ENCODE measurements at regions not wholly inside any gene's neighbourhood (a gene's known extent, or its start where the extent isn't known, plus 50 kb on each side); places are given as distances from the start of the nearest gene placed in this dataset.

DNA sequence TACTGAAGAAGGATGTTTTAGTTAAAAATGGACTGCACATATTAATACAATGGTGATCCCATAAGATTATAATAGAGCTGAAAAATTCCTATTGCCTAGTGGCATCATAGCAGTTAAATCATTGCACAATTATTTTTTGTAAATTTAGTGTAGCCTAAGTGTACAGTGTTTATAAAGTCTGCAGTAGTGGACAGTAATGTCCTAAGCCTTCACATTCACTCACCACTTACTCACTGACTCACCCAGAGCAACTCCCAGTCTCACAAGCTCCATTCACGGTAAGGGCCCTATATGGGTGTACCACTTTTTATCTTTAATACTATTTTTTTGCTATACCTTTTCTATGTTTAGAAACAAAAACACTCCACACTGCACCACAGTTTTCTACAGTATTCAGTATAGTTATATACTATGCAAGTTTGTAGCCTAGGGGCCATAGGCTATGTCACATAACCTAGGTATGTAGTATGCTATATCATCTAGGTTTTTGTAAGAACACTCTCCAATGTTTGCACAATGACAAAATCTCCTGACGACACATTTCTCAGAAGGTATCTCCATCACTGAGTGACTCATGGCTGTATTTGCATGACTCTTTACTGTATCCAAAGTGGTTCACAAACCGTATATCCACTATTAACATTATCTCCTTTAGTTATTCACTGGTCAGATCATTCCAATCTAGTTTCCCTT is 536.0 kb downstream of the KLF12 start:
- TF ChIP-seq, protein P1, sequence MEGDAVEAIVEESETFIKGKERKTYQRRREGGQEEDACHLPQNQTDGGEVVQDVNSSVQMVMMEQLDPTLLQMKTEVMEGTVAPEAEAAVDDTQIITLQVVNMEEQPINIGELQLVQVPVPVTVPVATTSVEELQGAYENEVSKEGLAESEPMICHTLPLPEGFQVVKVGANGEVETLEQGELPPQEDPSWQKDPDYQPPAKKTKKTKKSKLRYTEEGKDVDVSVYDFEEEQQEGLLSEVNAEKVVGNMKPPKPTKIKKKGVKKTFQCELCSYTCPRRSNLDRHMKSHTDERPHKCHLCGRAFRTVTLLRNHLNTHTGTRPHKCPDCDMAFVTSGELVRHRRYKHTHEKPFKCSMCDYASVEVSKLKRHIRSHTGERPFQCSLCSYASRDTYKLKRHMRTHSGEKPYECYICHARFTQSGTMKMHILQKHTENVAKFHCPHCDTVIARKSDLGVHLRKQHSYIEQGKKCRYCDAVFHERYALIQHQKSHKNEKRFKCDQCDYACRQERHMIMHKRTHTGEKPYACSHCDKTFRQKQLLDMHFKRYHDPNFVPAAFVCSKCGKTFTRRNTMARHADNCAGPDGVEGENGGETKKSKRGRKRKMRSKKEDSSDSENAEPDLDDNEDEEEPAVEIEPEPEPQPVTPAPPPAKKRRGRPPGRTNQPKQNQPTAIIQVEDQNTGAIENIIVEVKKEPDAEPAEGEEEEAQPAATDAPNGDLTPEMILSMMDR (IDR thresholded peaks at IDR 0.05): no peak

DNA sequence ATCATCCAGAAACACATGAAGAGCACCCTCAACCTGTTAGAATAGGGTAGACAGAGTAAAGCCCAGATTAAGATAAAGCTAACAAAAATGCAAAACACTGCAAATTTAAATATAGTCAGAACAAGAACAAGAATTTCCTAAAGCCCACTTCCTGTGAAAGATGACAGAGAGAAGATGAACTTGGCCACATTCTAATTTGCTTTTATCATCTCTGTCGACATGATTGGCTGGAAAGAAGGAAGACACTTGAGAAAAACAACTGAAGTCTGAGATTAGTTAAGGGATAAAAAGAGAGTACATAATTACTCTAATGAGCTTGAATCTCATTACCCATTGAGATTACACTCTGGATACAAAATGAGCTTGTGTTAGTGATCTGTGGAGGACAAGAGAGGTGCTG is 537.6 kb downstream of the KLF5 start:
- Histone ChIP-seq H3K9ac (no peak overlapping the region), H3K36me3 (ENCODE audit: control insufficient read depth, insufficient read depth, low read length) (no peaks in the 10 kb centered on the region), H3K4me3 (ENCODE audit: low read depth, low read length) (no peak overlapping the region), H3K4me2 (ENCODE audit: low read length) (no peak overlapping the region), H3K27ac (no peak overlapping the region), H3K4me1 (no peaks in the 10 kb centered on the region), H3K9me3 (ENCODE audit: control insufficient read depth, low read length) (no peaks in the 10 kb centered on the region), H2AFZ (no peak overlapping the region), H3K27me3 (ENCODE audit: control insufficient read depth, insufficient read depth, low read length) (no peaks in the 10 kb centered on the region), H3K79me2 (no peaks in the 10 kb centered on the region)
- TF ChIP-seq, protein P1 (IDR thresholded peaks at IDR 0.05): no peak

More for the DNA sequence above, 536.0 kb downstream of the KLF12 start:
- no peaks in the 10 kb centered on the region for H3K27me3 ChIP-seq (ENCODE audit: control insufficient read depth, insufficient read depth, low read length)
- no peak overlapping the region for H3K4me2 ChIP-seq (ENCODE audit: low read length)
- H3K36me3 ChIP-seq (ENCODE audit: control insufficient read depth, insufficient read depth, low read length): no peaks in the 10 kb centered on the region
- H3K27ac ChIP-seq: no peak overlapping the region
- no peak overlapping the region for H2AFZ ChIP-seq
- H3K79me2 ChIP-seq: no peaks in the 10 kb centered on the region
- H3K4me3 ChIP-seq (ENCODE audit: low read depth, low read length): no peak overlapping the region
- no peaks in the 10 kb centered on the region for H3K9me3 ChIP-seq (ENCODE audit: control insufficient read depth, low read length)
- H3K9ac ChIP-seq: no peak overlapping the region
- H3K4me1 ChIP-seq: no peaks in the 10 kb centered on the region

DNA sequence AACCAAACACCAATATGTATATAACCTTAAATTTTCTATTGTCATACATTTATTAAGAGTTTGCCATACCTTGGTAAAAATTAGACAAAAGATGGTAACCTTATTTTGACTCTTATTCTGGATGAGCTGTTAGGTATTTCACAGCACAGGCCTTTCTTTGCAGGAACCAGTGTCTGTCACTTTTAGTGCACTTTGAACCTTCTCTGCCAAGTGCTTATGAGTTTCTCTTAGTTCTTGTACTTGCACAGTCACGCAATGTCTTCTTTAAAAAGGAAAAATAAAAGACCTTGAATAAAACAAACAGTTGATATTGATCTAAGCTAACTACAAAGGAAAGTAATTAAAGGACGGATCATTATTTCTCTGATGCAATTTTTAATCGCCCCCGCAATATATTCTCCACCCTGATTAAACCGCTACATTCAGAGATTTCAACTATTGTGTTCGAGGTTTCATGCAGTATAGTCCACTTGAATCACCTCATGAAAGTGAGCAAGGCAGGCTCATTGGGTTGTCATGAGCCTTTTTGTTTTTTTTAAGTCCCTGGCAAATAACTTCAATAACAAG is 534.5 kb downstream of the KLF5 start:
- no peaks in the 10 kb centered on the region for H3K79me2 ChIP-seq
- no peak overlapping the region for H3K4me3 ChIP-seq (ENCODE audit: low read depth, low read length)
- H3K4me1 ChIP-seq: no peaks in the 10 kb centered on the region
- H3K36me3 ChIP-seq (ENCODE audit: control insufficient read depth, insufficient read depth, low read length): no peaks in the 10 kb centered on the region
- no peaks in the 10 kb centered on the region for H3K9me3 ChIP-seq (ENCODE audit: control insufficient read depth, low read length)
- no peaks in the 10 kb centered on the region for H3K27me3 ChIP-seq (ENCODE audit: control insufficient read depth, insufficient read depth, low read length)
- H3K4me2 ChIP-seq (ENCODE audit: low read length): no peak overlapping the region
- TF ChIP-seq, protein P1 (IDR thresholded peaks at IDR 0.05): no peak
- no peak overlapping the region for H3K9ac ChIP-seq
- H2AFZ ChIP-seq: no peak overlapping the region
- no peak overlapping the region for H3K27ac ChIP-seq

DNA sequence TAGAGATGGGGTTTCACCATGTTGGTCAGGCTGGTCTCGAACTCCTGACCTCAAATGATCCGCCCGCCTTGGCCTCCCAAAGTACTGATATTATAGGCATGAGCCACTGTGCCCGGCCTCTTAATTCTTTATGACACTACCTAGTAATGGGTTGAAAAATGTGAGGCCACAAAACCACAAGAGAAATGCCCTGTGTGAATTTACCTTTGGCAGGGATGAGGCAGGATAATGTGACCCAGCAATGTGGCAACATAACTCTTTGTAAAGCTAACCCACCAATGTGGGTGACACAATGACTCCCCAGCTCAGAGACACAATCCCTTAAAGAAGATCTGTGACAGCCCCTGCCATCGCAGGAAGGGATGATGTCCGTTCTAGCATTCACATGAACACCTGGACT is 533.1 kb downstream of the KLF5 start:
- Histone ChIP-seq H3K9ac (no peak overlapping the region), H2AFZ (no peak overlapping the region)

More for the DNA sequence above, 533.1 kb downstream of the KLF5 start:
- no peaks in the 10 kb centered on the region for H3K79me2 ChIP-seq
- no peaks in the 10 kb centered on the region for H3K27me3 ChIP-seq (ENCODE audit: control insufficient read depth, insufficient read depth, low read length)
- H3K36me3 ChIP-seq (ENCODE audit: control insufficient read depth, insufficient read depth, low read length): no peaks in the 10 kb centered on the region
- no peak overlapping the region for H3K27ac ChIP-seq
- H3K4me1 ChIP-seq: no peaks in the 10 kb centered on the region
- no peaks in the 10 kb centered on the region for H3K9me3 ChIP-seq (ENCODE audit: control insufficient read depth, low read length)
- no peak overlapping the region for H3K4me3 ChIP-seq (ENCODE audit: low read depth, low read length)
- no peak overlapping the region for H3K4me2 ChIP-seq (ENCODE audit: low read length)
- TF ChIP-seq, protein P1 (IDR thresholded peaks at IDR 0.05): no peak
